H1 (cell line): ENCODE measurements at regions not wholly inside any gene's neighbourhood (a gene's known extent, or its start where the extent isn't known, plus 50 kb on each side); places are given as distances from the start of the nearest gene placed in this dataset.
A peak's percentile ranks its signal among the peaks of the same experiment; 100 is the strongest.
"Not testable (repeated sequence)": the region's sequence is repeated elsewhere in the genome, so short reads cannot be mapped to it uniquely, and the experiment has no call there.

Source experiments
- CTCF ChIA-PET: fragments of 300-600 bp; sonication (Branson Sonifier 250); formaldehyde crosslinking; loops from one replicate; lab custom pipeline; 2021; ENCODE audit not compliant: partially characterized antibody; lab: Charles Lee
- POLR2A ChIA-PET: fragments of 300-600 bp; sonication (Branson Sonifier 250); formaldehyde crosslinking; loops from one replicate; lab custom pipeline; 2021; ENCODE audit warnings: inconsistent platforms; ENCODE audit not compliant: partially characterized antibody; lab: Charles Lee
- DNase-seq, 2 experiments: peaks; one replicate each; pipeline versions ENCODE4 v3.0.0 to v3.0.0-alpha.2; 2010 to 2022; ENCODE audit warnings: low spot score in 2 of 2, low read depth in 1 of 2, mixed read lengths in 1 of 2
- FAIRE-seq: peaks from 2 replicates; lab custom pipeline; 2011; peaks lifted over from hg19 to GRCh38; lab: Jason Lieb, UNC
- H2AFZ ChIP-seq: 2 replicates; pipeline ENCODE4 v1.8.1; 2012; ENCODE audit warnings: low read length, inconsistent platforms
- H2AK5ac ChIP-seq: 2 replicates; pipeline ENCODE4 v1.6.1; 2013; ENCODE audit warnings: low read depth, low read length
- H2BK120ac ChIP-seq: replicated peaks from 2 replicates; pipeline ENCODE3; 2013; ENCODE audit warnings: low read depth, low read length, inconsistent platforms
- H2BK12ac ChIP-seq: 2 replicates; pipeline ENCODE4 v1.6.1; 2013; ENCODE audit warnings: low read depth, low read length
- H2BK15ac ChIP-seq: 2 replicates; pipeline ENCODE4 v1.6.1; 2013; ENCODE audit warnings: low read length
- H2BK20ac ChIP-seq: 2 replicates; pipeline ENCODE4 v1.6.1; 2013; ENCODE audit warnings: low read length
- H2BK5ac ChIP-seq: 2 replicates; pipeline ENCODE4 v1.6.1; 2013; ENCODE audit warnings: low read depth, low read length
- H3K14ac ChIP-seq: 2 replicates; pipeline ENCODE4 v1.6.1; 2013; ENCODE audit warnings: inconsistent platforms; ENCODE audit not compliant: insufficient read length
- H3K18ac ChIP-seq: 2 replicates; pipeline ENCODE4 v1.6.1; 2013; ENCODE audit warnings: low read length; ENCODE audit errors: extremely low read depth
- H3K23ac ChIP-seq: 2 replicates; pipeline ENCODE4 v1.6.1; 2013; ENCODE audit warnings: inconsistent platforms; ENCODE audit not compliant: insufficient read length
- H3K23me2 ChIP-seq: 2 replicates; pipeline ENCODE4 v1.6.1; 2013; ENCODE audit warnings: low read depth, low read length
- H3K27ac ChIP-seq: 2 replicates; pipeline ENCODE4 v1.6.1; 2011; ENCODE audit warnings: low read depth, low read length, inconsistent platforms
- H3K27me3 ChIP-seq, 4 experiments: replicated peaks in 1 of 4; 1 replicate in 1 of 4; 2 replicates in 3 of 4; pipeline versions ENCODE4 v1.6.1 to v1.8.1; 2011 to 2013; ENCODE audit warnings: low read length in 3 of 4, mild to moderate bottlenecking in 3 of 4, inconsistent platforms in 2 of 4, mixed read lengths in 2 of 4, moderate library complexity in 1 of 4; ENCODE audit not compliant: control insufficient read depth in 3 of 4, insufficient read depth in 3 of 4; ENCODE audit errors: extremely low read depth in 1 of 4
- H3K36me3 ChIP-seq, 4 experiments: 2 replicates each; pipeline versions ENCODE4 v1.6.1 to v1.8.1; 2011 to 2013; ENCODE audit warnings: mild to moderate bottlenecking in 4 of 4, low read length in 3 of 4, moderate library complexity in 2 of 4, control low read depth in 1 of 4, inconsistent platforms in 1 of 4; ENCODE audit not compliant: insufficient read depth in 4 of 4, control insufficient read depth in 2 of 4
- H3K4ac ChIP-seq: replicated peaks from 2 replicates; pipeline ENCODE3; 2013; ENCODE audit warnings: low read length, low read depth, mixed read lengths, inconsistent platforms; ENCODE audit not compliant: insufficient read length
- H3K4me1 ChIP-seq, 4 experiments: replicated peaks in 1 of 4; 1 replicate in 1 of 4; 2 replicates in 3 of 4; pipeline versions ENCODE4 v1.6.1 to v1.8.1; 2011 to 2013; ENCODE audit warnings: low read length in 3 of 4, inconsistent platforms in 2 of 4, mixed read lengths in 1 of 4; ENCODE audit not compliant: insufficient read depth in 4 of 4, control insufficient read depth in 3 of 4
- H3K4me2 ChIP-seq, 2 experiments: 2 replicates each; pipeline versions ENCODE4 v1.6.1 to v1.8.1; 2011 to 2013; ENCODE audit warnings: low read depth in 2 of 2, low read length in 2 of 2, control low read depth in 1 of 2, inconsistent platforms in 1 of 2, mild to moderate bottlenecking in 1 of 2; ENCODE audit not compliant: insufficient read depth in 1 of 2
- H3K4me3 ChIP-seq, 4 experiments: fragments of 200-600, 300-600 bp in 1 of 4; sonication (generic), shearing (Covaris generic), sonication (Bioruptor Twin) in 1 of 4; 2 replicates each; pipeline versions ENCODE4 v1.5.1 to v1.8.1; 2011 to 2016; ENCODE audit warnings: low read length in 4 of 4, low read depth in 3 of 4, control low read depth in 2 of 4, inconsistent platforms in 2 of 4, mild to moderate bottlenecking in 2 of 4, mixed read lengths in 1 of 4, moderate library complexity in 1 of 4; ENCODE audit not compliant: insufficient read depth in 2 of 4; ENCODE audit errors: extremely low read depth in 1 of 4
- H3K56ac ChIP-seq: replicated peaks from 2 replicates; pipeline ENCODE3; 2013; ENCODE audit warnings: low read depth, mild to moderate bottlenecking, mixed read lengths, low read length, inconsistent platforms; ENCODE audit not compliant: insufficient read length
- H3K79me1 ChIP-seq: 2 replicates; pipeline ENCODE4 v1.6.1; 2013; ENCODE audit warnings: low read depth, low read length, control low read depth
- H3K79me2 ChIP-seq, 2 experiments: 2 replicates each; pipeline versions ENCODE4 v1.6.1 to v1.8.1; 2012 to 2013; ENCODE audit warnings: low read length in 2 of 2, mild to moderate bottlenecking in 2 of 2, inconsistent platforms in 1 of 2; ENCODE audit not compliant: insufficient read depth in 2 of 2, control insufficient read depth in 1 of 2
- H3K9ac ChIP-seq, 4 experiments: replicated peaks in 1 of 4; 1 replicate in 1 of 4; 2 replicates in 3 of 4; pipeline versions ENCODE4 v1.6.1 to v1.8.1; 2011 to 2013; ENCODE audit warnings: low read depth in 3 of 4, low read length in 3 of 4, control low read depth in 2 of 4, mild to moderate bottlenecking in 2 of 4, moderate library complexity in 2 of 4, inconsistent platforms in 1 of 4; ENCODE audit errors: extremely low read depth in 1 of 4
- H3K9me3 ChIP-seq, 2 experiments: 2 replicates each; pipeline versions ENCODE4 v1.6.1 to v1.8.1; 2012 to 2013; ENCODE audit warnings: mild to moderate bottlenecking in 2 of 2, moderate library complexity in 2 of 2, control low read depth in 1 of 2, inconsistent platforms in 1 of 2, low read depth in 1 of 2, low read length in 1 of 2, mixed read lengths in 1 of 2; ENCODE audit not compliant: insufficient read depth in 2 of 2
- H4K20me1 ChIP-seq, 2 experiments: replicated peaks in 1 of 2; 2 replicates each; pipeline versions ENCODE3 to v1.8.1; 2011 to 2013; ENCODE audit warnings: inconsistent platforms in 2 of 2, low read length in 2 of 2, mild to moderate bottlenecking in 1 of 2; ENCODE audit not compliant: insufficient read depth in 2 of 2, control insufficient read depth in 1 of 2
- H4K5ac ChIP-seq: 2 replicates; pipeline ENCODE4 v1.6.1; 2013; ENCODE audit warnings: low read length, low read depth, mixed read lengths, inconsistent platforms; ENCODE audit not compliant: insufficient read length
- H4K8ac ChIP-seq: 2 replicates; pipeline ENCODE4 v1.8.0; 2013; ENCODE audit warnings: mild to moderate bottlenecking, moderate library complexity, low read length, inconsistent platforms; ENCODE audit not compliant: insufficient read depth; ENCODE audit errors: extremely low read depth
- H4K91ac ChIP-seq: replicated peaks from 2 replicates; pipeline ENCODE3; 2013; ENCODE audit warnings: low read length, mixed read lengths, inconsistent platforms; ENCODE audit not compliant: insufficient read length
- WGBS, 2 experiments: shearing (Covaris generic) in 1 of 2; methylation state at CpG; one replicate each; pipeline versions ENCODE4 v1.1.6 to v1.1.7; 2013 to 2015; ENCODE audit warnings: low lambda C conversion rate in 2 of 2, mixed read lengths in 2 of 2, inconsistent platforms in 1 of 2, low coverage in 1 of 2, missing lambda C conversion rate in 1 of 2; ENCODE audit not compliant: insufficient replicate concordance in 2 of 2, insufficient coverage in 1 of 2, insufficient read length in 1 of 2; ENCODE audit errors: extremely low coverage in 1 of 2, missing lambda C conversion rate in 1 of 2; 5-methylcytosine and 5-hydroxymethylcytosine counted together

GRCh38 chr12:88667615-88668014 lies 87.3 kb upstream of the KITLG start:
- H2BK15ac ChIP-seq, H2BK12ac ChIP-seq, H3K36me3 ChIP-seq, H3K4me2 ChIP-seq, H3K18ac ChIP-seq, H3K79me1 ChIP-seq, H4K5ac ChIP-seq, H4K20me1 ChIP-seq, H4K91ac ChIP-seq, DNase-seq, H3K56ac ChIP-seq, CTCF ChIA-PET, H2AK5ac ChIP-seq, H3K4me3 ChIP-seq, H2BK5ac ChIP-seq, H3K27me3 ChIP-seq, FAIRE-seq, H3K79me2 ChIP-seq, H3K27ac ChIP-seq, H3K23ac ChIP-seq, H4K8ac ChIP-seq, H3K14ac ChIP-seq, H3K9me3 ChIP-seq, H3K9ac ChIP-seq, H3K4ac ChIP-seq, H2BK20ac ChIP-seq, H3K23me2 ChIP-seq, H3K4me1 ChIP-seq, H2BK120ac ChIP-seq, POLR2A ChIA-PET: not testable (repeated sequence)
- H2AFZ ChIP-seq, result 0 out of 2 replicates have a peak overlapping the region, but pooled peaks have one; percentile 64
- 94% methylated on average over 5 of the region's 5 CpGs; no CpG with 5 or more reads in 1 of the 2 experiments for WGBS, 2 experiments
